HEK293 (cell line): ENCODE measurements at regions not wholly inside any gene's neighbourhood (a gene's known extent, or its start where the extent isn't known, plus 50 kb on each side); places are given as distances from the start of the nearest gene placed in this dataset.

Experiments used
- KLF16 ChIP-seq: fragments of 450-650 bp; formaldehyde crosslinking; IDR thresholded peaks from 2 replicates; pipeline ENCODE4 v1.5.1; 2017; ENCODE audit warnings: missing biosample characterization, missing genetic modification characterization
- TCF7L2 ChIP-seq: IDR thresholded peaks from 2 replicates; pipeline ENCODE4 v1.6.1; 2011; ENCODE audit warnings: low read depth, mild to moderate bottlenecking, inconsistent platforms, low read length, moderate library complexity, borderline replicate concordance
- ZBTB7A ChIP-seq: fragments of 450-650 bp; formaldehyde crosslinking; IDR thresholded peaks from 2 replicates; pipeline ENCODE4 v1.5.1; 2016; ENCODE audit warnings: low read depth, missing biosample characterization, missing genetic modification characterization
- ZBTB8A ChIP-seq: fragments of 450-650 bp; formaldehyde crosslinking; IDR thresholded peaks from 2 replicates; pipeline ENCODE4 v1.5.1; 2016; ENCODE audit warnings: missing biosample characterization, missing genetic modification characterization
- ZNF16 ChIP-seq: fragments of 450-650 bp; formaldehyde crosslinking; IDR thresholded peaks from 2 replicates; pipeline ENCODE4 v1.5.1; 2016; ENCODE audit warnings: low read depth, missing biosample characterization, missing genetic modification characterization
- ZNF830 ChIP-seq: fragments of 450-650 bp; IDR thresholded peaks from 2 replicates; pipeline ENCODE4 v1.5.0; 2018; ENCODE audit warnings: missing biosample characterization, missing genetic modification characterization, low read depth, mild to moderate bottlenecking, moderate library complexity
- TF ChIP-seq, protein P1 (sequence below): fragments of 450-650 bp; formaldehyde crosslinking; IDR thresholded peaks from 2 replicates; pipeline ENCODE4 v1.5.1; 2017; ENCODE audit warnings: missing biosample characterization, mild to moderate bottlenecking, missing genetic modification characterization, moderate library complexity
- TF ChIP-seq, protein P2 (sequence below): fragments of 450-650 bp; formaldehyde crosslinking; optimal IDR thresholded peaks from 2 replicates; pipeline ENCODE3; 2016; ENCODE audit warnings: missing biosample characterization, mild to moderate bottlenecking, missing genetic modification characterization
- TF ChIP-seq, protein P3 (sequence below): fragments of 450-650 bp; formaldehyde crosslinking; IDR thresholded peaks from 2 replicates; pipeline ENCODE4 v1.5.1; 2016; ENCODE audit warnings: missing biosample characterization, missing genetic modification characterization
- TF ChIP-seq, protein P4 (sequence below): fragments of 450-650 bp; formaldehyde crosslinking; IDR thresholded peaks from 2 replicates; pipeline ENCODE4 v1.5.0; 2017; ENCODE audit warnings: missing biosample characterization, missing genetic modification characterization, borderline replicate concordance

DNA sequence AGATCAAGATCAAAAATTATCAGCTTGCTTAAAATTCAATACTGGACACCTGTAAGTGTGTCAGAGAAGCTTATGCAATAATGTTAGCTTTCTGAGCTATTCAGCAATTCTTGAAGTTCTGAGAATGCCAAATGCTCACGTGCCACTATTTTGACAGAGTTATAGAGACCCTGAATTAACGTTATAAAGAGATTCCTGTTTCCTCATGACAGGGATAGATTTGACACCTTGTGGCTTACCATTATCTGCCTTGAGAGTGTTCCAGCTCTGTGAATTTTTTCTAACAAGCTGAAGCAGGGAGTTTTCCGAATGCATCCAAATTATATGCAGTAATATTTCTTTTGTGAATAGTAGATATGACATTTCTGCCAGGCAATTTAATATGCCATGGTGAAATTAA lies 781.6 kb downstream of the ADGRL2 start:
- TF ChIP-seq, protein P1, sequence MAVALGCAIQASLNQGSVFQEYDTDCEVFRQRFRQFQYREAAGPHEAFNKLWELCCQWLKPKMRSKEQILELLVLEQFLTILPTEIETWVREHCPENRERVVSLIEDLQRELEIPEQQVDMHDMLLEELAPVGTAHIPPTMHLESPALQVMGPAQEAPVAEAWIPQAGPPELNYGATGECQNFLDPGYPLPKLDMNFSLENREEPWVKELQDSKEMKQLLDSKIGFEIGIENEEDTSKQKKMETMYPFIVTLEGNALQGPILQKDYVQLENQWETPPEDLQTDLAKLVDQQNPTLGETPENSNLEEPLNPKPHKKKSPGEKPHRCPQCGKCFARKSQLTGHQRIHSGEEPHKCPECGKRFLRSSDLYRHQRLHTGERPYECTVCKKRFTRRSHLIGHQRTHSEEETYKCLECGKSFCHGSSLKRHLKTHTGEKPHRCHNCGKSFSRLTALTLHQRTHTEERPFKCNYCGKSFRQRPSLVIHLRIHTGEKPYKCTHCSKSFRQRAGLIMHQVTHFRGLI (tag by site-specific recombination), result no peak
- TF ChIP-seq ZBTB8A (tag by site-specific recombination) (no peak), ZBTB7A (tag by site-specific recombination) (no peak), KLF16 (tag by site-specific recombination) (no peak), TCF7L2 (no peak), ZNF830 (tag by site-specific recombination) (no peak), ZNF16 (tag by site-specific recombination) (no peak)
- TF ChIP-seq, protein P2, sequence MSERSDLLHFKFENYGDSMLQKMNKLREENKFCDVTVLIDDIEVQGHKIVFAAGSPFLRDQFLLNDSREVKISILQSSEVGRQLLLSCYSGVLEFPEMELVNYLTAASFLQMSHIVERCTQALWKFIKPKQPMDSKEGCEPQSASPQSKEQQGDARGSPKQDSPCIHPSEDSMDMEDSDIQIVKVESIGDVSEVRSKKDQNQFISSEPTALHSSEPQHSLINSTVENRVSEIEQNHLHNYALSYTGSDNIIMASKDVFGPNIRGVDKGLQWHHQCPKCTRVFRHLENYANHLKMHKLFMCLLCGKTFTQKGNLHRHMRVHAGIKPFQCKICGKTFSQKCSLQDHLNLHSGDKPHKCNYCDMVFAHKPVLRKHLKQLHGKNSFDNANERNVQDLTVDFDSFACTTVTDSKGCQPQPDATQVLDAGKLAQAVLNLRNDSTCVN (tag by site-specific recombination), result no peak
- TF ChIP-seq, protein P3, sequence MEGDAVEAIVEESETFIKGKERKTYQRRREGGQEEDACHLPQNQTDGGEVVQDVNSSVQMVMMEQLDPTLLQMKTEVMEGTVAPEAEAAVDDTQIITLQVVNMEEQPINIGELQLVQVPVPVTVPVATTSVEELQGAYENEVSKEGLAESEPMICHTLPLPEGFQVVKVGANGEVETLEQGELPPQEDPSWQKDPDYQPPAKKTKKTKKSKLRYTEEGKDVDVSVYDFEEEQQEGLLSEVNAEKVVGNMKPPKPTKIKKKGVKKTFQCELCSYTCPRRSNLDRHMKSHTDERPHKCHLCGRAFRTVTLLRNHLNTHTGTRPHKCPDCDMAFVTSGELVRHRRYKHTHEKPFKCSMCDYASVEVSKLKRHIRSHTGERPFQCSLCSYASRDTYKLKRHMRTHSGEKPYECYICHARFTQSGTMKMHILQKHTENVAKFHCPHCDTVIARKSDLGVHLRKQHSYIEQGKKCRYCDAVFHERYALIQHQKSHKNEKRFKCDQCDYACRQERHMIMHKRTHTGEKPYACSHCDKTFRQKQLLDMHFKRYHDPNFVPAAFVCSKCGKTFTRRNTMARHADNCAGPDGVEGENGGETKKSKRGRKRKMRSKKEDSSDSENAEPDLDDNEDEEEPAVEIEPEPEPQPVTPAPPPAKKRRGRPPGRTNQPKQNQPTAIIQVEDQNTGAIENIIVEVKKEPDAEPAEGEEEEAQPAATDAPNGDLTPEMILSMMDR (tag by site-specific recombination), result no peak
- TF ChIP-seq, protein P4, sequence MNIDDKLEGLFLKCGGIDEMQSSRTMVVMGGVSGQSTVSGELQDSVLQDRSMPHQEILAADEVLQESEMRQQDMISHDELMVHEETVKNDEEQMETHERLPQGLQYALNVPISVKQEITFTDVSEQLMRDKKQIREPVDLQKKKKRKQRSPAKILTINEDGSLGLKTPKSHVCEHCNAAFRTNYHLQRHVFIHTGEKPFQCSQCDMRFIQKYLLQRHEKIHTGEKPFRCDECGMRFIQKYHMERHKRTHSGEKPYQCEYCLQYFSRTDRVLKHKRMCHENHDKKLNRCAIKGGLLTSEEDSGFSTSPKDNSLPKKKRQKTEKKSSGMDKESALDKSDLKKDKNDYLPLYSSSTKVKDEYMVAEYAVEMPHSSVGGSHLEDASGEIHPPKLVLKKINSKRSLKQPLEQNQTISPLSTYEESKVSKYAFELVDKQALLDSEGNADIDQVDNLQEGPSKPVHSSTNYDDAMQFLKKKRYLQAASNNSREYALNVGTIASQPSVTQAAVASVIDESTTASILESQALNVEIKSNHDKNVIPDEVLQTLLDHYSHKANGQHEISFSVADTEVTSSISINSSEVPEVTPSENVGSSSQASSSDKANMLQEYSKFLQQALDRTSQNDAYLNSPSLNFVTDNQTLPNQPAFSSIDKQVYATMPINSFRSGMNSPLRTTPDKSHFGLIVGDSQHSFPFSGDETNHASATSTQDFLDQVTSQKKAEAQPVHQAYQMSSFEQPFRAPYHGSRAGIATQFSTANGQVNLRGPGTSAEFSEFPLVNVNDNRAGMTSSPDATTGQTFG, result no peak
